ENCODE measurements at regions not wholly inside any gene's neighbourhood (a gene's known extent, or its start where the extent isn't known, plus 50 kb on each side); places are given as distances from the start of the nearest gene placed in this dataset.

GRCh38 chr1:228848406-228848805 is 113.1 kb downstream of the RHOU start:
- DNase-seq (ENCODE audit: low spot score) = no peak

- no peak for DNase-seq (ENCODE audit: low spot score)
Observed at GRCh38 chr1:228849011-228849541, 113.8 kb downstream of the RHOU start.

GRCh38 chr1:228850141-228851100 is 115.1 kb downstream of the RHOU start:
- DNase-seq (ENCODE audit: low spot score) = no peak

- DNase-seq (ENCODE audit: low spot score) = no peak
Observed at GRCh38 chr1:228851193-228851592, 115.9 kb downstream of the RHOU start.

- DNase-seq (ENCODE audit: low spot score) = no peak
Observed at GRCh38 chr1:228851618-228852017, 116.3 kb downstream of the RHOU start.

- no peak for DNase-seq (ENCODE audit: low spot score)
Observed at GRCh38 chr1:228852024-228852423, 116.7 kb downstream of the RHOU start.

- DNase-seq (ENCODE audit: low spot score) = no peak
Observed at GRCh38 chr1:228852511-228853088, 117.3 kb downstream of the RHOU start.

GRCh38 chr1:228853191-228853590 is 117.9 kb downstream of the RHOU start:
- no peak for DNase-seq (ENCODE audit: low spot score)

- DNase-seq (ENCODE audit: low spot score) = no peak
Observed at GRCh38 chr1:228853637-228854036, 118.4 kb downstream of the RHOU start.

- no peak for DNase-seq (ENCODE audit: low spot score)
Observed at GRCh38 chr1:228854907-228855306, 119.6 kb downstream of the RHOU start.

- no peak for DNase-seq (ENCODE audit: low spot score)
Observed at GRCh38 chr1:228857611-228858010, 122.3 kb downstream of the RHOU start.

GRCh38 chr1:228860911-228861831 is 125.9 kb downstream of the RHOU start:
- peak; percentile 1 for DNase-seq (ENCODE audit: low spot score)

- DNase-seq (ENCODE audit: low spot score) = no peak
Observed at GRCh38 chr1:228861832-228862180, 126.5 kb downstream of the RHOU start.

- no peak for DNase-seq (ENCODE audit: low spot score)
Observed at GRCh38 chr1:228862542-228863505, 127.5 kb downstream of the RHOU start.

GRCh38 chr1:228863776-228864175 is 128.5 kb downstream of the RHOU start:
- no peak for DNase-seq (ENCODE audit: low spot score)

GRCh38 chr1:228865627-228866330 is 130.5 kb downstream of the RHOU start:
- no peak for DNase-seq (ENCODE audit: low spot score)

- no peak for DNase-seq (ENCODE audit: low spot score)
Observed at GRCh38 chr1:228866468-228866867, 131.2 kb downstream of the RHOU start.

- DNase-seq (ENCODE audit: low spot score) = no peak
Observed at GRCh38 chr1:228867108-228867950, 132.1 kb downstream of the RHOU start.

- no peak for DNase-seq (ENCODE audit: low spot score)
Observed at GRCh38 chr1:228867951-228868730, 132.9 kb downstream of the RHOU start.
